Activated naive CD4-positive, alpha-beta T cell treated with anti-CD3 and anti-CD28 coated beads, Interleukin-2, amount 50 U/mL, for 24 hours (primary cell): ENCODE measurements at regions not wholly inside any gene's neighbourhood (a gene's known extent, or its start where the extent isn't known, plus 50 kb on each side); places are given as distances from the start of the nearest gene placed in this dataset.
"Not testable (repeated sequence)": the region's sequence is repeated elsewhere in the genome, so short reads cannot be mapped to it uniquely, and the experiment has no call there.

Source experiments
- H3K27ac Mint-ChIP-seq: one replicate; pipeline ENCODE4 v1.8.0; 2021; ENCODE audit warnings: mild to moderate bottlenecking, mixed read lengths
- H3K27me3 Mint-ChIP-seq: one replicate; pipeline ENCODE4 v1.8.0; 2021; ENCODE audit warnings: mixed read lengths
- H3K36me3 Mint-ChIP-seq: one replicate; pipeline ENCODE4 v1.8.0; 2021; ENCODE audit warnings: mixed read lengths
- H3K4me1 Mint-ChIP-seq: one replicate; pipeline ENCODE4 v1.8.0; 2021; ENCODE audit warnings: mixed read lengths
- H3K4me3 Mint-ChIP-seq: one replicate; pipeline ENCODE4 v1.8.0; 2021; ENCODE audit warnings: mild to moderate bottlenecking, mixed read lengths
- H3K9me3 Mint-ChIP-seq: one replicate; pipeline ENCODE4 v1.8.0; 2021; ENCODE audit warnings: mixed read lengths

- H3K4me1 Mint-ChIP-seq: no peaks in the 10 kb centered on the region
- H3K9me3 Mint-ChIP-seq: peaks cover 6% of the 10 kb centered on the region
- no peaks in the 10 kb centered on the region for H3K27me3 Mint-ChIP-seq
- no peak overlapping the region for H3K27ac Mint-ChIP-seq
- no peak overlapping the region for H3K4me3 Mint-ChIP-seq
- no peaks in the 10 kb centered on the region for H3K36me3 Mint-ChIP-seq
These were observed 62.6 kb downstream of the ZIC1 start for GRCh38 chr3:147471741-147472140.

GRCh38 chr3:147472846-147473245 is 63.7 kb downstream of the ZIC1 start:
- H3K27ac Mint-ChIP-seq: no peak overlapping the region
- H3K4me1 Mint-ChIP-seq: no peaks in the 10 kb centered on the region
- no peaks in the 10 kb centered on the region for H3K36me3 Mint-ChIP-seq
- no peak overlapping the region for H3K4me3 Mint-ChIP-seq
- H3K9me3 Mint-ChIP-seq: peaks cover 6% of the 10 kb centered on the region
- H3K27me3 Mint-ChIP-seq: no peaks in the 10 kb centered on the region

GRCh38 chr3:147483145-147483544 is 74.0 kb downstream of the ZIC1 start:
- Mint-ChIP-seq H3K27me3 (no peaks in the 10 kb centered on the region), H3K36me3 (no peaks in the 10 kb centered on the region), H3K27ac (no peak overlapping the region), H3K4me1 (no peaks in the 10 kb centered on the region), H3K9me3 (peaks cover 6% of the 10 kb centered on the region), H3K4me3 (no peak overlapping the region)

GRCh38 chr3:147483578-147483977 is 74.4 kb downstream of the ZIC1 start:
- Mint-ChIP-seq H3K4me3 (no peak overlapping the region), H3K9me3 (peaks cover 6% of the 10 kb centered on the region), H3K27ac (no peak overlapping the region), H3K36me3 (no peaks in the 10 kb centered on the region), H3K4me1 (no peaks in the 10 kb centered on the region), H3K27me3 (no peaks in the 10 kb centered on the region)

- Mint-ChIP-seq H3K4me1 (no peaks in the 10 kb centered on the region), H3K4me3 (no peak overlapping the region), H3K9me3 (no peaks in the 10 kb centered on the region), H3K27me3 (no peaks in the 10 kb centered on the region), H3K36me3 (no peaks in the 10 kb centered on the region), H3K27ac (no peak overlapping the region)
These were observed 83.9 kb downstream of the ZIC1 start for GRCh38 chr3:147493065-147493464.

GRCh38 chr3:147493666-147494065 is 84.5 kb downstream of the ZIC1 start:
- no peaks in the 10 kb centered on the region for H3K4me1 Mint-ChIP-seq
- no peaks in the 10 kb centered on the region for H3K9me3 Mint-ChIP-seq
- no peak overlapping the region for H3K27ac Mint-ChIP-seq
- no peaks in the 10 kb centered on the region for H3K27me3 Mint-ChIP-seq
- no peaks in the 10 kb centered on the region for H3K36me3 Mint-ChIP-seq
- H3K4me3 Mint-ChIP-seq: no peak overlapping the region

GRCh38 chr3:147497286-147497685 is 88.1 kb downstream of the ZIC1 start:
- H3K36me3 Mint-ChIP-seq: no peaks in the 10 kb centered on the region
- no peaks in the 10 kb centered on the region for H3K4me1 Mint-ChIP-seq
- H3K27ac Mint-ChIP-seq: no peak overlapping the region
- H3K27me3 Mint-ChIP-seq: no peaks in the 10 kb centered on the region
- H3K9me3 Mint-ChIP-seq: no peaks in the 10 kb centered on the region
- no peak overlapping the region for H3K4me3 Mint-ChIP-seq

- H3K4me3 Mint-ChIP-seq: no peak overlapping the region
- H3K27ac Mint-ChIP-seq: no peak overlapping the region
- no peaks in the 10 kb centered on the region for H3K36me3 Mint-ChIP-seq
- H3K27me3 Mint-ChIP-seq: no peaks in the 10 kb centered on the region
- no peaks in the 10 kb centered on the region for H3K9me3 Mint-ChIP-seq
- no peaks in the 10 kb centered on the region for H3K4me1 Mint-ChIP-seq
These were observed 98.6 kb downstream of the ZIC1 start for GRCh38 chr3:147507638-147508286.

- H3K9me3 Mint-ChIP-seq: no peaks in the 10 kb centered on the region
- no peak overlapping the region for H3K27ac Mint-ChIP-seq
- H3K4me1 Mint-ChIP-seq: no peaks in the 10 kb centered on the region
- H3K36me3 Mint-ChIP-seq: no peaks in the 10 kb centered on the region
- no peaks in the 10 kb centered on the region for H3K27me3 Mint-ChIP-seq
- no peak overlapping the region for H3K4me3 Mint-ChIP-seq
These were observed 100.3 kb downstream of the ZIC1 start for GRCh38 chr3:147509448-147509847.

- Mint-ChIP-seq H3K27ac (no peak overlapping the region), H3K36me3 (no peaks in the 10 kb centered on the region), H3K4me3 (no peak overlapping the region), H3K9me3 (no peaks in the 10 kb centered on the region), H3K4me1 (no peaks in the 10 kb centered on the region), H3K27me3 (no peaks in the 10 kb centered on the region)
These were observed 104.6 kb downstream of the ZIC1 start for GRCh38 chr3:147513785-147514184.

- Mint-ChIP-seq H3K27ac (no peak overlapping the region), H3K27me3 (no peaks in the 10 kb centered on the region), H3K4me3 (no peak overlapping the region), H3K36me3 (no peaks in the 10 kb centered on the region), H3K9me3 (no peaks in the 10 kb centered on the region), H3K4me1 (no peaks in the 10 kb centered on the region)
These were observed 105.4 kb downstream of the ZIC1 start for GRCh38 chr3:147514366-147515160.

GRCh38 chr3:147518465-147518864 is 109.3 kb downstream of the ZIC1 start:
- Mint-ChIP-seq H3K4me3 (no peak overlapping the region), H3K27ac (no peak overlapping the region), H3K27me3 (no peaks in the 10 kb centered on the region), H3K4me1 (no peaks in the 10 kb centered on the region), H3K9me3 (peaks cover 5% of the 10 kb centered on the region), H3K36me3 (no peaks in the 10 kb centered on the region)

- Mint-ChIP-seq H3K27ac (no peak overlapping the region), H3K4me1 (no peaks in the 10 kb centered on the region), H3K36me3 (no peaks in the 10 kb centered on the region), H3K9me3 (peaks cover 15% of the 10 kb centered on the region), H3K4me3 (no peak overlapping the region), H3K27me3 (no peaks in the 10 kb centered on the region)
These were observed 112.5 kb downstream of the ZIC1 start for GRCh38 chr3:147521646-147522045.

GRCh38 chr3:147522780-147523179 is 113.6 kb downstream of the ZIC1 start:
- not testable (repeated sequence) for H3K27ac Mint-ChIP-seq, H3K27me3 Mint-ChIP-seq, H3K36me3 Mint-ChIP-seq, H3K4me3 Mint-ChIP-seq, H3K4me1 Mint-ChIP-seq
- H3K9me3 Mint-ChIP-seq: peaks cover 15% of the 10 kb centered on the region

- H3K4me1 Mint-ChIP-seq: no peaks in the 10 kb centered on the region
- no peak overlapping the region for H3K4me3 Mint-ChIP-seq
- peaks cover 23% of the 10 kb centered on the region for H3K9me3 Mint-ChIP-seq
These were observed 120.4 kb downstream of the ZIC1 start for GRCh38 chr3:147529551-147529950.

GRCh38 chr3:147538034-147538433 is 128.9 kb downstream of the ZIC1 start:
- Mint-ChIP-seq H3K4me1 (no peaks in the 10 kb centered on the region), H3K9me3 (peaks cover 26% of the 10 kb centered on the region), H3K4me3 (no peak overlapping the region), H3K27me3 (no peaks in the 10 kb centered on the region), H3K36me3 (no peaks in the 10 kb centered on the region), H3K27ac (no peak overlapping the region)

More at GRCh38 chr3:147529551-147529950, 120.4 kb downstream of the ZIC1 start:
- H3K36me3 Mint-ChIP-seq: no peaks in the 10 kb centered on the region
- no peak overlapping the region for H3K27ac Mint-ChIP-seq
- H3K27me3 Mint-ChIP-seq: no peaks in the 10 kb centered on the region
